H9 (cell line): ENCODE measurements at regions not wholly inside any gene's neighbourhood (a gene's known extent, or its start where the extent isn't known, plus 50 kb on each side); places are given as distances from the start of the nearest gene placed in this dataset.

Experiments
- DNase-seq: peaks from one replicate; pipeline ENCODE4 v3.0.0-alpha.2; 2017
- H2AFZ ChIP-seq: one replicate; pipeline ENCODE4 v1.6.1; 2013; ENCODE audit warnings: mild to moderate bottlenecking, low read length, control low read depth, moderate library complexity
- H2AK5ac ChIP-seq: 2 replicates; pipeline ENCODE4 v1.6.1; 2013; ENCODE audit warnings: low read length, control low read depth, mixed read lengths; ENCODE audit not compliant: insufficient read length
- H2BK120ac ChIP-seq: one replicate; pipeline ENCODE4 v1.6.1; 2013; ENCODE audit warnings: low read depth, mild to moderate bottlenecking, low read length, control low read depth, inconsistent platforms; ENCODE audit not compliant: poor library complexity, severe bottlenecking
- H2BK12ac ChIP-seq: 2 replicates; pipeline ENCODE4 v1.6.1; 2013; ENCODE audit warnings: low read length, control low read depth, mixed read lengths, low read depth; ENCODE audit not compliant: insufficient read length
- H2BK15ac ChIP-seq: 2 replicates; pipeline ENCODE4 v1.6.1; 2013; ENCODE audit warnings: low read depth, low read length, control low read depth
- H2BK20ac ChIP-seq: one replicate; pipeline ENCODE4 v1.6.1; 2013; ENCODE audit warnings: low read depth, mild to moderate bottlenecking, low read length, control low read depth, inconsistent platforms; ENCODE audit not compliant: poor library complexity, severe bottlenecking
- H2BK5ac ChIP-seq: 2 replicates; pipeline ENCODE4 v1.6.1; 2013; ENCODE audit warnings: low read length, control low read depth, mixed read lengths; ENCODE audit not compliant: insufficient read length
- H3K14ac ChIP-seq: 2 replicates; pipeline ENCODE4 v1.6.1; 2013; ENCODE audit warnings: low read length, control low read depth; ENCODE audit not compliant: insufficient read depth
- H3K18ac ChIP-seq: 2 replicates; pipeline ENCODE4 v1.6.1; 2013; ENCODE audit warnings: low read depth, mild to moderate bottlenecking, mixed read lengths, low read length, control low read depth; ENCODE audit not compliant: insufficient read length
- H3K23ac ChIP-seq: 2 replicates; pipeline ENCODE4 v1.6.1; 2013; ENCODE audit warnings: low read length, control low read depth, mixed read lengths, low read depth; ENCODE audit not compliant: insufficient read length
- H3K23me2 ChIP-seq: 2 replicates; pipeline ENCODE4 v1.6.1; 2013; ENCODE audit warnings: low read depth, mild to moderate bottlenecking, mixed read lengths, low read length, control low read depth; ENCODE audit not compliant: insufficient read length, poor library complexity, severe bottlenecking
- H3K27ac ChIP-seq: 2 replicates; pipeline ENCODE4 v1.5.1; 2013; ENCODE audit warnings: low read length, control low read depth, mixed read lengths, low read depth; ENCODE audit not compliant: insufficient read length
- H3K27me3 ChIP-seq: 2 replicates; pipeline ENCODE4 v1.6.1; 2013; ENCODE audit warnings: low read length, control low read depth, inconsistent platforms; ENCODE audit not compliant: insufficient read depth
- H3K4ac ChIP-seq: 2 replicates; pipeline ENCODE4 v1.6.1; 2013; ENCODE audit warnings: low read depth, mild to moderate bottlenecking, control low read depth, inconsistent platforms, low read length, moderate library complexity
- H3K4me1 ChIP-seq: 2 replicates; pipeline ENCODE4 v1.6.1; 2013; ENCODE audit warnings: low read length, control low read depth, inconsistent platforms; ENCODE audit not compliant: insufficient read depth
- H3K4me2 ChIP-seq: 2 replicates; pipeline ENCODE4 v1.6.1; 2013; ENCODE audit warnings: low read length, control low read depth, mixed read lengths; ENCODE audit not compliant: insufficient read length, insufficient read depth
- H3K56ac ChIP-seq: 2 replicates; pipeline ENCODE4 v1.6.1; 2013; ENCODE audit warnings: low read depth, mild to moderate bottlenecking, mixed read lengths, low read length, control low read depth; ENCODE audit not compliant: insufficient read length
- H3K79me1 ChIP-seq: 2 replicates; pipeline ENCODE4 v1.6.1; 2013; ENCODE audit warnings: low read depth, mild to moderate bottlenecking, moderate library complexity, low read length, control low read depth, inconsistent platforms; ENCODE audit not compliant: insufficient read depth, poor library complexity, severe bottlenecking
- H3K79me2 ChIP-seq: 2 replicates; pipeline ENCODE4 v1.6.1; 2013; ENCODE audit warnings: low read length, control low read depth, inconsistent platforms; ENCODE audit not compliant: insufficient read depth
- H3K9ac ChIP-seq: 2 replicates; pipeline ENCODE4 v1.6.1; 2013; ENCODE audit warnings: low read length, control low read depth, mixed read lengths; ENCODE audit not compliant: insufficient read length; ENCODE audit errors: extremely low read depth
- H3K9me3 ChIP-seq: one replicate; pipeline ENCODE4 v1.6.1; 2013; ENCODE audit warnings: low read depth, low read length, inconsistent platforms; ENCODE audit not compliant: control insufficient read depth
- H3T11ph ChIP-seq: one replicate; pipeline ENCODE4 v1.6.1; 2013; ENCODE audit warnings: mild to moderate bottlenecking, low read length, control low read depth, inconsistent platforms
- H4K20me1 ChIP-seq: one replicate; pipeline ENCODE4 v1.6.1; 2013; ENCODE audit not compliant: control insufficient read depth, insufficient read length, insufficient read depth
- H4K5ac ChIP-seq: 2 replicates; pipeline ENCODE4 v1.6.1; 2013; ENCODE audit warnings: low read depth, mild to moderate bottlenecking, mixed read lengths, low read length, control low read depth; ENCODE audit not compliant: insufficient read length
- H4K8ac ChIP-seq: replicated peaks from 2 replicates; pipeline ENCODE4 v1.6.1; 2013; ENCODE audit warnings: low read length, control low read depth, mixed read lengths, low read depth; ENCODE audit not compliant: insufficient read length
- H4K91ac ChIP-seq: 2 replicates; pipeline ENCODE4 v1.6.1; 2013; ENCODE audit warnings: low read depth, mild to moderate bottlenecking, moderate library complexity, mixed read lengths, low read length, control low read depth; ENCODE audit not compliant: insufficient read length
- H3K27ac Mint-ChIP-seq, 3 experiments: 2 replicates in 2 of 3; 3 replicates in 1 of 3; pipeline ENCODE4 v1.8.0; 2020 to 2021; ENCODE audit warnings: mixed read lengths in 3 of 3, mild to moderate bottlenecking in 1 of 3, moderate library complexity in 1 of 3
- H3K27me3 Mint-ChIP-seq: 2 replicates; pipeline ENCODE4 v1.8.0; 2021; ENCODE audit warnings: low read depth, mild to moderate bottlenecking, moderate library complexity, mixed read lengths
- H3K36me3 Mint-ChIP-seq, 3 experiments: 2 replicates in 2 of 3; 3 replicates in 1 of 3; pipeline ENCODE4 v1.8.0; 2020 to 2021; ENCODE audit warnings: low read depth in 3 of 3, mixed read lengths in 3 of 3; ENCODE audit not compliant: insufficient read depth in 1 of 3
- H3K4me1 Mint-ChIP-seq, 2 experiments: 2 replicates each; pipeline ENCODE4 v1.8.0; 2020; ENCODE audit warnings: mixed read lengths in 2 of 2
- H3K4me3 Mint-ChIP-seq, 2 experiments: 2 replicates in 1 of 2; 3 replicates in 1 of 2; pipeline ENCODE4 v1.8.0; 2020 to 2021; ENCODE audit warnings: mild to moderate bottlenecking in 2 of 2, mixed read lengths in 2 of 2, moderate library complexity in 1 of 2
- H3K9me3 Mint-ChIP-seq, 2 experiments: 2 replicates in 1 of 2; 3 replicates in 1 of 2; pipeline ENCODE4 v1.8.0; 2020; ENCODE audit warnings: mild to moderate bottlenecking in 2 of 2, mixed read lengths in 2 of 2, moderate library complexity in 1 of 2
- CTCF ChIP-seq: fragments of 200-600 bp; sonication (generic); conservative IDR thresholded peaks from 3 replicates; pipeline ENCODE4 v1.8.0; 2021; ENCODE audit warnings: antibody characterized with exemption, mild to moderate bottlenecking
- WGBS: extraction: QIAGEN DNeasy Blood & Tissue Kit; methylation state at CpG from one replicate; pipeline ENCODE4 v1.1.7; 2013; ENCODE audit warnings: missing lambda C conversion rate, low lambda C conversion rate, mixed read lengths; ENCODE audit not compliant: insufficient read length; ENCODE audit errors: extremely low coverage; 5-methylcytosine and 5-hydroxymethylcytosine counted together

- H4K8ac ChIP-seq, result no peak overlapping the region
- H3K18ac ChIP-seq, result no peak overlapping the region
- H3K36me3 Mint-ChIP-seq, result peaks cover 0 to 5% (median 2%) of the 10 kb centered on the region in 3 experiments; a peak in 2 of 7 replicates
- no peak overlapping the region for H2AK5ac ChIP-seq
- no peak overlapping the region for H3K56ac ChIP-seq
- H3K27me3 Mint-ChIP-seq, result no peaks in the 10 kb centered on the region
- H3T11ph ChIP-seq, result no peak overlapping the region
- no peak overlapping the region for H3K23ac ChIP-seq
- H2AFZ ChIP-seq, result no peak overlapping the region
- no peak overlapping the region for H3K14ac ChIP-seq
- no peak overlapping the region for H3K4me3 Mint-ChIP-seq
- no peaks in the 10 kb centered on the region for H3K27me3 ChIP-seq
- H3K23me2 ChIP-seq, result no peaks in the 10 kb centered on the region
- H3K27ac ChIP-seq, result no peak overlapping the region
- H2BK15ac ChIP-seq, result no peak overlapping the region
- H3K9ac ChIP-seq, result no peak overlapping the region
- TF ChIP-seq CTCF, result no peak
- no peak overlapping the region for H3K27ac Mint-ChIP-seq
- H3K79me2 ChIP-seq, result no peaks in the 10 kb centered on the region
- H3K9me3 Mint-ChIP-seq, result peaks cover 4 to 11% of the 10 kb centered on the region in 2 experiments; a peak in 4 of 5 replicates
- WGBS, result no CpG with 5 or more reads among the region's 1 CpG
- H4K20me1 ChIP-seq, result no peaks in the 10 kb centered on the region
- no peak overlapping the region for H2BK20ac ChIP-seq
- no peaks in the 10 kb centered on the region for H3K4me1 Mint-ChIP-seq
- H2BK5ac ChIP-seq, result no peak overlapping the region
- no peak overlapping the region for H4K5ac ChIP-seq
- H3K4me1 ChIP-seq, result no peaks in the 10 kb centered on the region
- no peak overlapping the region for H2BK12ac ChIP-seq
- DNase-seq, result no peak
- H3K9me3 ChIP-seq, result no peaks in the 10 kb centered on the region
- H2BK120ac ChIP-seq, result no peak overlapping the region
- H3K4ac ChIP-seq, result no peak overlapping the region
- no peak overlapping the region for H4K91ac ChIP-seq
- no peak overlapping the region for H3K4me2 ChIP-seq
- no peaks in the 10 kb centered on the region for H3K79me1 ChIP-seq
These were observed 546.9 kb upstream of the TPK1 start for GRCh38 chr7:145382762-145383161.
